IPS-NIHi11 (cell line): ENCODE measurements at regions not wholly inside any gene's neighbourhood (a gene's known extent, or its start where the extent isn't known, plus 50 kb on each side); places are given as distances from the start of the nearest gene placed in this dataset.
"Not testable (repeated sequence)": the region's sequence is repeated elsewhere in the genome, so short reads cannot be mapped to it uniquely, and the experiment has no call there.

Experiments
- DNase-seq: peaks from one replicate; pipeline ENCODE4 v3.0.0; 2012; ENCODE audit warnings: mixed read lengths, low spot score

DNA sequence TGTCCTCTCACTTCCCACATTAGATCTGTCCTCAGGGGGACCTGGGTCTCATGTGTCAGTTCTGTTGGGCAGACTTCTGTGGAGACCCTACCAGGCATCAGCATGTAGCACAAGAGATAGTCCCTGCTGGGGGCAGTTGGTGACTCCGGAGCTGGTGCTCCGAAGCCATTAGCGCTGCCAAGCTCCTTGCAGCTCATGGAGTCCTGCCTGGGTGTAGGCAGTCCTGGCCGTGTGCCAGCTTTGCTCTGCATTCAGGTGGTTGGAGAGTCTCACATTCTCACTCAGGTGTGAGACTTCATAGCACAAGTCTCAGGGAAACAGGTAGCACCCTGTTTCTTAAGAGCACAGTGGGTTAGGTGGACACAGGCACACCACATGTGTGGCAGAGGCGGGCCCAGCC, 202.3 kb downstream of the LIPI start:
- not testable (repeated sequence) for DNase-seq

GRCh38 chr21:14008006-14008405, 202.7 kb downstream of the LIPI start:
- not testable (repeated sequence) for DNase-seq

GRCh38 chr21:14006144-14006543, 204.6 kb downstream of the LIPI start:
- DNase-seq: not testable (repeated sequence)

- DNase-seq: not testable (repeated sequence)
These were observed 223.5 kb downstream of the LIPI start for GRCh38 chr21:13986996-13987958.

GRCh38 chr21:13985865-13986863, 224.6 kb downstream of the LIPI start:
- DNase-seq: not testable (repeated sequence)

- DNase-seq: not testable (repeated sequence)
These were observed 225.5 kb downstream of the LIPI start for GRCh38 chr21:13985137-13985864.

DNA sequence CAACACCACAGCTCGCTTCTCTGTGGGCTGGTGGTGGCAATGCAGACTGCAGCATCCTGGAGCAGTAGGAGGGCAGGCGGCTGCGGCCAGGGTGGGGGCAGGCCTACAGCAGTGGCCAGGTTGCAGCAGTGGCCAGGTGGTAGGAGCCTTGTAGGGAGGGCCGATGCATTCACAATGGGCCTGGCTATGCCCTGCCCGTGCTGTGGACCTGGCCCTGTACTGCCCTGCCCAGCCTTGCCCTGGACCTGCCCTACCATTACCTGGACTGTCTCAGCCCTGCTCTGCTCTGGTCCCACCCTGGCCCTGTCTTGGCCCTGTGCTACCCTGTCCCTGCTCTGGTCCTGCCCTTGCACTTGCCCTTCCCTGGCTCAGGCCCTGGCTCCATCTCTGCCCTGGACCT, 226.0 kb downstream of the LIPI start:
- DNase-seq: not testable (repeated sequence)

DNA sequence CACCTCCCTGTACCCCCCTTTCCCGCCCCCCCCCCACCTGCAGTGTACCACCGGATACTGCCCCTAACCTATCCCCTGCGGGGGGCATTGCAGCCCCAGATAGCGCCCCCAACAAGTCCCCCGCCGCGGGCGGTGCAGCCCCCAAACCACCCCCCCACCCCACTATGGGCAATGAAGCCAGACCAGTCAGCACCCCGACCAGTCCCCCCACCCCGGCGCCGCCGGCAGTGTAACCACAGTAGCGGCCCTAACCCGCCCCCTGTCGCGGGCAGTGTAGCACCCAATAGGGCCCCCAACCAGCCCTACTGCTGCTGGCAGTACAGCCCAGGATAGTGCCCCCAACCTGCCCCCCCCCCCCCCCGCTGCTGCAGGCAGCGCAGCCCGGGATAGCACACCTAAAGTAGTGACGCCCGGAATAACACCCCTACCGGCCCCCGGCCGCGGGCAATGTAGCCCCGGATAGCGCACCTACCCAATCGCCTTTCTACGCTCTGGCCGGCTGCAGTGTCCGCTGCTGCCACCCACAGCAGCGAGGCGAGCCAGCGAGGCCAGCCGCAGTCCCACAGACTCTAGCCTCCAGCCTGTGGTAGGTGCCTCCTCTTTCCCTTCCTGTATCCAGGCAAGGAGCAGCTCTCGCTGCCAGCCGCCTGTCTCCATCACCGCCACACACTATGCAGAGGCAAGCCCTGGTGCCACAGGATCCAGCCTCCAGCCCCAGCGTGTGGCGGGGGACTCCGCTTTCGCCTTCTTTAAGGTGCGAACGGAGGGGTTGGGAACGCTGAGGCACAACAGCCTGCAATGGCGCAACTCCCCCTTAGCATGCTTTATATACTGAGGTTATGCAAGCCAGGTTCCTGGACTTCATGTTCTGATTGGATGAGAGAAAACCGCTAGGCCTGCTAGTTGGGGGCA, 229.3 kb downstream of the LIPI start:
- not testable (repeated sequence) for DNase-seq

GRCh38 chr21:13980115-13980662, 230.6 kb downstream of the LIPI start:
- peak; percentile 1 for DNase-seq

DNA sequence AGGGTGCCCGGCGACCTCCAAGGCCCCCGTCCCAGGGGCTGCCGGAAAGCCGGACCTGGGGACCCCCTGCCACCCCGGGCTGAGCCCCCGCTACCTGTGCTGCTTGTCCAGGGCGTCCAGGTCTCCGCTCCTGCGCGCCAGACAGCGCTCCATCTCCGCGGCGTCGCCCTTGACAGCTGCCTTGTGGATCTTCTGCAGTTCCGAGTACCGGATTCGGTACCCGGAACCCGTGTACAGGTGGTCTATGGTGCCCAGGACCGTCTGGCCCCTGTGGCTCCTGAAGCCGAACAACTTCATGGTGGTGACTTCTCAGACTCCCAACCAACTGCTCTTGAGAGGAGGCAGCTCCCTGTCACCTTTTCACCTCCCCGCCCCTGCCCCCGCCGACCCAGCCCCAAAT, 231.1 kb downstream of the LIPI start:
- DNase-seq: not testable (repeated sequence)

DNA sequence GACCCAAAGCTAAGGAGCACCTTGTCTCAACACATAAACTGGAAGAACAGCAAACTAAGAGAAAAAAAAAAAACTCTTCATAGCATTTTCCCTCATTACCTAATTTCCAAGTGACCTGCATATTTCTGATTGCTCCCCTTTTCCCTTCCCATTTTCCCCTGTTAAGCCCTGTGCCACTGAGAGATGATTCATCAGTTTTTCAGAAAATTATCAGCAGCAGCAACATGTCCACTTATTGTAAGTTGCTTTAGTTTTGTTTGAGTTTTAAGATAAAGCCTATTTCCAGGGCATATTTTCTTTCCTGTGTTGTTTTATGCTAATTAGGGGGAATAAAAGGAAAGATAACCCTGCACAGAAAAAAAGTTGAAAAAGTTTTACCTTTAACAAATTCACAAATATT, 236.2 kb downstream of the LIPI start:
- not testable (repeated sequence) for DNase-seq

- not testable (repeated sequence) for DNase-seq
These were observed 240.9 kb downstream of the LIPI start for GRCh38 chr21:13969853-13970252.

DNA sequence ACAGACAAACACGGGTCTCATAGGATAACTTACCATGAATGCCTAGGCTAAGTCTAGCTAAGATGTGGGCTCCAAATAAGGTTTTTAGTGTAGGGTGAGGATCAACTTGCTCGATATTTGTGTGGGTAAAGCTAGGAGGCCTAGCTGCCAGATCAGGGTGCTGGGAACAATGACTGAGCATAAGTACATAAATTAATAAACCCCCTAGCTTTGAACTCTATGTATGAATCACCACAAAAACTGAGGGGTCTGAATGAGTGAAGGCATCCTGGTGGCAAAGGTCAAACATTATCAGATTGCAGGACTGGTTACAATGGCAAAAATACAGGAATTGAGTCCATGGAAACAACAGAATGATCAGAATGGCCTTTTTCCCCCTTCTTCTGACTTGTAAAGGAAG, 241.8 kb downstream of the LIPI start:
- DNase-seq: not testable (repeated sequence)

- not testable (repeated sequence) for DNase-seq
These were observed 247.5 kb downstream of the LIPI start for GRCh38 chr21:13963259-13963658.

GRCh38 chr21:13937236-13937635, 273.5 kb downstream of the LIPI start:
- peak; percentile 1 for DNase-seq

- DNase-seq: not testable (repeated sequence)
These were observed 274.5 kb downstream of the LIPI start for GRCh38 chr21:13936033-13936937.

GRCh38 chr21:13935396-13936032, 275.2 kb downstream of the LIPI start:
- not testable (repeated sequence) for DNase-seq

GRCh38 chr21:13934887-13935342, 275.8 kb downstream of the LIPI start:
- DNase-seq: not testable (repeated sequence)
